GM06990 (cell line): ENCODE measurements at regions not wholly inside any gene's neighbourhood (a gene's known extent, or its start where the extent isn't known, plus 50 kb on each side); places are given as distances from the start of the nearest gene placed in this dataset.

ENCODE experiments used
- DNase-seq: peaks from one replicate; pipeline ENCODE4 v3.0.0-alpha.2; 2011; ENCODE audit not compliant: insufficient read length; ENCODE audit errors: extremely low read depth
- H3K27me3 ChIP-seq: replicated peaks from 2 replicates; pipeline ENCODE4 v1.6.0; 2011; ENCODE audit warnings: low read length; ENCODE audit not compliant: control insufficient read depth, insufficient read depth
- H3K36me3 ChIP-seq: 2 replicates; pipeline ENCODE4 v1.5.1; 2011; ENCODE audit warnings: low read length; ENCODE audit not compliant: control insufficient read depth, insufficient read depth
- H3K4me3 ChIP-seq: replicated peaks from 2 replicates; pipeline ENCODE4 v1.5.1; 2011; ENCODE audit warnings: low read depth, mild to moderate bottlenecking, control low read depth, low read length
- CTCF ChIP-seq: IDR thresholded peaks from 2 replicates; pipeline ENCODE4 v1.5.1; 2011; ENCODE audit warnings: low read length, control low read depth, mild to moderate bottlenecking, inconsistent platforms; ENCODE audit not compliant: insufficient read depth, poor library complexity, severe bottlenecking

- H3K27me3 ChIP-seq, result no peaks in the 10 kb centered on the region
- H3K36me3 ChIP-seq, result no peaks in the 10 kb centered on the region
- no peak overlapping the region for H3K4me3 ChIP-seq
- no peak for TF ChIP-seq CTCF
- no peak for DNase-seq
Observed at GRCh38 chr3:144921710-144922109, 950.1 kb downstream of the DIPK2A start.

GRCh38 chr3:144923046-144923775 is 951.6 kb downstream of the DIPK2A start:
- no peak for DNase-seq
- Histone ChIP-seq H3K36me3 (no peaks in the 10 kb centered on the region), H3K4me3 (no peak overlapping the region), H3K27me3 (no peaks in the 10 kb centered on the region)
- no peak for TF ChIP-seq CTCF

GRCh38 chr3:144930431-144930830 is 958.8 kb downstream of the DIPK2A start:
- no peak for DNase-seq
- no peaks in the 10 kb centered on the region for H3K36me3 ChIP-seq
- TF ChIP-seq CTCF, result no peak
- H3K27me3 ChIP-seq, result no peaks in the 10 kb centered on the region
- no peak overlapping the region for H3K4me3 ChIP-seq

- H3K4me3 ChIP-seq, result no peak overlapping the region
- H3K27me3 ChIP-seq, result no peaks in the 10 kb centered on the region
- TF ChIP-seq CTCF, result no peak
- H3K36me3 ChIP-seq, result no peaks in the 10 kb centered on the region
- DNase-seq, result no peak
Observed at GRCh38 chr3:144931590-144931989, 960.0 kb downstream of the DIPK2A start.

GRCh38 chr3:144942093-144942837 is 970.6 kb downstream of the DIPK2A start:
- TF ChIP-seq CTCF, result no peak
- no peak for DNase-seq
- Histone ChIP-seq H3K27me3 (no peaks in the 10 kb centered on the region), H3K4me3 (no peak overlapping the region), H3K36me3 (no peaks in the 10 kb centered on the region)
